ENCODE measurements at regions not wholly inside any gene's neighbourhood (a gene's known extent, or its start where the extent isn't known, plus 50 kb on each side); places are given as distances from the start of the nearest gene placed in this dataset.
"Not testable (repeated sequence)": the region's sequence is repeated elsewhere in the genome, so short reads cannot be mapped to it uniquely, and the experiment has no call there.

DNA sequence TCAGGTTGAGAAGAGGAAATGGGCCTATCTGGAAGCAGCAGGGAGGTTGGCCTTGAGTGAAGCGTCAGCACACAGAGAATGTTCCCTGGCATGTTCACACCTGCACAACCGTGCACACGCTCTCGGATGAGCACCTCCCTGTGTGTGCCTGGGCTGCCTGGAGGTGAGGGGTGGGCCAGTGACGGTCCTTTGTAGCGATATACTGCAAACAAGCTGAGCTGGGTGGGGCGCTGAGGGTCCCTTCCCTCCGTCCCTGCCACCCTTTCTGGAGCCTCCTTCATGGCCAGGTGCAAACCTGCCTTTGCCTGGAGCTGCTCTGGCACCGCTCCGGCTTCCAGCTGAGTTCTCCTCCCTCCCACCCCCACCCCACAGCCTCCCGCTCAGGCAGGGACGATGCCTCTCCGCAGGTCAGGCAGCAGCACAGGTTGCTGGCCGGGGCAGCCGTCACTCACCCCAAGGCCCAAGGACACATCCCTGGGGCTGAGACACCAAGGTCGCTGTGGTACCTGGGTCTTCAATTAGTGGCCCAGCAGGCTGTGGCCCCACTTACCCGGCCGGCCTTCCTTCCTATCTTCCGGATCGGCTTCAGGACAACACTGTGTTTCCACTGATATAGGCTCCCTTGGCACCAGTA, 111.6 kb downstream of the ERMARD start:
- DNase-seq (ENCODE audit: low read depth in 2 of 2): no peak

GRCh38 chr6:169862043-169862891, 110.8 kb downstream of the ERMARD start:
- no peak for DNase-seq (ENCODE audit: low read depth in 2 of 2)

GRCh38 chr6:169861431-169862042, 110.1 kb downstream of the ERMARD start:
- DNase-seq (ENCODE audit: low read depth in 2 of 2): no peak

GRCh38 chr6:169859978-169860703, 108.7 kb downstream of the ERMARD start:
- DNase-seq (ENCODE audit: low read depth in 2 of 2): no peak

GRCh38 chr6:169859401-169859977, 108.1 kb downstream of the ERMARD start:
- DNase-seq (ENCODE audit: low read depth in 2 of 2): no peak

- no peak for DNase-seq (ENCODE audit: low read depth in 2 of 2)
Measured at GRCh38 chr6:169858935-169859351, 107.5 kb downstream of the ERMARD start.

DNA sequence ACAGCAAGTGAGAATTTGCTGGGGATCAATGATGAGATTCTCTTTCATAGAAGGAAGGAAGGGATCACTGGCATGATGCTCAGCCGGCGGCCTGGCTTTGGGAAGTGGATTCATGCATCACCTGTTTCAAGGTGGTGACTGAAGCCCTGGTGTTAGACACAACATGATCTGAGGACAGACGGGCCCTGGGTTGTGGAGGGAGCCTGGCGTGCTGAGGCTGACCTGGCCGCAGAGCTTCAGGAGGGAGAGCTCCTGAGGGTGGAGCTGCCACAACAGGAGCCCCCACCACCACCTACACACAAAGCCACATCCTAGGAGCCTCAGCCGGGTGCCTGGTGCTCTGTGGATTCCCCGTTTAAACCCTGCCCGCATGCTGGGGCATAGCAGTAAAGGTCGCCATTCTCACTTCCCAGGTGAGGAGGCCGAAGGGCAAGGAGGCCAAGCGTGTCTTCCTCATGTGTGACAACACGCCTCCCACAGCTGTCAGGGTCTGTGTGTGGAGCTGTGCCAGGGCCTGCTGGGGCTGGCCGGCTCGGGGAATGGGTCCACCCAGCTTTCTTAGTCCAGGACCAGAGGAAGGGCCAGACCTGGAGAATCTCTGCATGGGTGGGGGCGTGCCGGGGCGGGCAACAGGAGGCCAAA, 107.0 kb downstream of the ERMARD start:
- no peak for DNase-seq (ENCODE audit: low read depth in 2 of 2)

GRCh38 chr6:169857343-169858292, 106.2 kb downstream of the ERMARD start:
- DNase-seq (ENCODE audit: low read depth in 2 of 2): no peak

DNA sequence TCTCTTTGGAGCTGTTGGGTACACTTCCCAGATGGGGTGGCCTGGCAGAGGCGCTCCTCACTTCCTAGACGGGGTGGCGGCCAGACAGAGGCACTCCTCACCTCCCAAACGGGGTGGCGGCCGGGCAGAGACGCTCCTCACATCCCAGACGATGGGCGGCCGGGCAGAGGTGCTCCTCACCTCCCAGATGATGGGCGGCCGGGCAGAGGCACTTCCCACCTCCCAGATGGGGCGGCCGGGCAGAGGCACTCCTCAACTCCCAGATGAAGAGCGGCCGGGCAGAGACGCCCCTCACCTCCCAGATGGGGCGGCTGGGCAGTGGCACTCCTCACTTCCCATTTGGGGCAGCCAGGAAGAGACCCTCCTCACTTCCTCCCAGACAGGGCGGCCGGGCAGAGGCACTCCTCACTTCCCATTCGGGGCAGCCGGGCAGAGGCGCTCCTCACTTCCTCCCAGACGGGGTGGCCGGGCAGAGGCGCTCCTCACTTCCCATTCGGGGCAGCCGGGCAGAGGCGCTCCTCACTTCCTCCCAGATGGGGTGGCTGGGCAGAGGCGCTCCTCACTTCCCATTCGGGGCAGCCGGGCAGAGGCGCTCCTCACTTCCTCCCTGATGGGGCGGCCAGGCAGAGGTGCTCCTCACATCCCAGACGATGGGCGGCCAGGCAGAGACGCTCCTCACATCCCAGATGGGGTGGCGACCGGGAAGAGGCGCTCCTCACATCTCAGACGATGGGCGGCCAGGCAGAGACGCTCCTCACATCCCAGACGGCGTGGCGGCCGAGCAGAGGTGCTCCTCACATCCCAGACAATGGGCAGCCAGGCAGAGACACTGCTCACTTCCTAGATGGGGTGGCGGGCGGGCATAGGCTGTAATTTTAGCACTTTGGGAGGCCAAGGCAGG, 105.3 kb downstream of the ERMARD start:
- DNase-seq (ENCODE audit: low read depth in 2 of 2): not testable (repeated sequence)

DNA sequence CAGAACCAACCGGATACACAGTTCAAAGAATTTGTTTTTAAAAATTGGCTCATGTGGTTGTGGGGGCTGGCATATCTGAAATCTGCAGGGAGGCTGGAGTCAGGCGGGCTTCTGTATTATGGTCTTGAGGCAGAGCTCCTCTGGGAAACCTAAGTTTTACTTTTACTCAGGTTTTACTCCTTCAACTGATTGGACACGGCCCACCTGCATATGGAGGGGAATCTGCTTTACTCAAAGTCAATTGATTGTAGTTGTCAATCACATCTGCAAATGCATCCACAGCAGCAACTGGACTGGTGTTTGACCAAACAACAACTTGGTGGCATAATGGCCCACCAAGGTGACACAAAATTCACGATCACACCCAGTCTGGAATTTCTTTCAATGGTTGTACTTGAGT, 103.4 kb downstream of the ERMARD start:
- no peak for DNase-seq (ENCODE audit: low read depth in 2 of 2)

GRCh38 chr6:169854083-169854725, 102.8 kb downstream of the ERMARD start:
- DNase-seq (ENCODE audit: low read depth in 2 of 2): no peak

DNA sequence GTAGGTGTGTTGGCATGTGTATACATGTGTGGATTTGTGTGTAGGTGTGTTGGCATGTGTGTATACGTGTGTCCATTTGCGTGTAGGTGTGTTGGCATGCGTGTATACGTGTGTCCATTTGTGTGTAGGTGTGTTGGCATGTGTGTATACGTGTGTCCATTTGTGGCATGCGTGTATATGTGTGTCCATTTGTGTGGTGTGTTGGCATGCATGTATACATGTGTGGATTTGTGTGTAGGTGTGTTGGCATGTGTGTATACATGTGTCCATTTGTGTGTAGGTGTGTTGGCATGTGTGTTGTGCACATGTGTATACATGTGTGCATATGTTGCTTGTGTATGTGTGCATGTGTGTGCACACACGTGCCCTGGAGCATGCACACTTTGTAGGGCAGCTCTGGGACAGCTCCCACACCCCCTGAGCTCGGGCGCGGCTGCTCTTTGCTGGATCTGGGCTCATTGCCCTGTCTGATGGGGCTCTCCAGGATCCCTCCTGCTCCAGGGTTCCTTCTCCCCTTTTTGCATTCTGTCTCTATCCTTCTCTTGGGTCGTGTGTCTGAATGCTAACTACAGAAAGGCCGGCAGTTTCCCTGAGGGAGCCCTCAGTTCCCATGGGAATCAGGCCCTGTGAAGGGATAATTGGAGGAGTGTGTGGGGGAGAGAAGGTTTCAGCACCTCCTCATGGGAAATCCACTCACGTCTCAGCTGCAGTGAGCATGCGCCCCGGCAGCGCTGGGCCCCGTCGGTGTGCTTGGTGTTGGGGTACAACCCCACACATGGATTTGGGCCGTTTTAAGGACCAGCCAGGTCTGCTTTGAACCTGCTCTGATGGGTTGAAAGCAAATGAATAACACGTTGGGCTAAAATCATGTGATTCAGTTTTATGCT, 102.0 kb downstream of the ERMARD start:
- DNase-seq (ENCODE audit: low read depth in 2 of 2): no peak

DNA sequence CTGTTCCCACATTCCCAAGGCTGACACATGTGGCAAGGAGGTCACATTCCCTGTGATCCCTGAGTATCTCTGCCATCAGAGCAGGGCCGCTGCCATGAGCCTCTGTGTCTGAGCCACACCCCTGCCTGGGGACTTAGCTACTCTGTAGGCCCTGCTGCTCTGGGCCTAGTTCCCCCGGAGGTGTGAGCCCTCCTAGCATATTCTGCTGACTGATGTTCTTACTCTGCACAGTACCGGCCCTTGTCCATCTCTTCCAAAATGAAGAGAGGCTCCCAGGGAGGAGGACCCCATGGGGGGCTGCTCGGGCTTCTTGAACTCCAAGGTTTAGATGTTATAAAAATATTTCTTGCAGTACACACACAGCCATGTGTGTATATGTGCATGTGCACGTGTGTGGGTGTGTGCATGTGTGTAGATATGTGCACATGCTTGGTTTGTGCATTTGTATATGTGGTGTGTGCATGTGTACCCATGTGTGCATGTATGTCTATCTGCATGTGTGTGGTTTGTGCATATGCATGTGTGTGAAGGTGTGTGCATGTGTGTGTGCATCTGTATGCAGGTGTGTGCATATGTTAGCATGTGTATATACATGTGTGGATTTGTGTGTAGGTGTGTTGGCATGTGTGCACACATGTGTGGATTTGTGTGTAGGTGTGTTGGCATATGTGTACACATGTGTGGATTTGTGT, 101.2 kb downstream of the ERMARD start:
- DNase-seq (ENCODE audit: low read depth in 2 of 2): no peak

DNA sequence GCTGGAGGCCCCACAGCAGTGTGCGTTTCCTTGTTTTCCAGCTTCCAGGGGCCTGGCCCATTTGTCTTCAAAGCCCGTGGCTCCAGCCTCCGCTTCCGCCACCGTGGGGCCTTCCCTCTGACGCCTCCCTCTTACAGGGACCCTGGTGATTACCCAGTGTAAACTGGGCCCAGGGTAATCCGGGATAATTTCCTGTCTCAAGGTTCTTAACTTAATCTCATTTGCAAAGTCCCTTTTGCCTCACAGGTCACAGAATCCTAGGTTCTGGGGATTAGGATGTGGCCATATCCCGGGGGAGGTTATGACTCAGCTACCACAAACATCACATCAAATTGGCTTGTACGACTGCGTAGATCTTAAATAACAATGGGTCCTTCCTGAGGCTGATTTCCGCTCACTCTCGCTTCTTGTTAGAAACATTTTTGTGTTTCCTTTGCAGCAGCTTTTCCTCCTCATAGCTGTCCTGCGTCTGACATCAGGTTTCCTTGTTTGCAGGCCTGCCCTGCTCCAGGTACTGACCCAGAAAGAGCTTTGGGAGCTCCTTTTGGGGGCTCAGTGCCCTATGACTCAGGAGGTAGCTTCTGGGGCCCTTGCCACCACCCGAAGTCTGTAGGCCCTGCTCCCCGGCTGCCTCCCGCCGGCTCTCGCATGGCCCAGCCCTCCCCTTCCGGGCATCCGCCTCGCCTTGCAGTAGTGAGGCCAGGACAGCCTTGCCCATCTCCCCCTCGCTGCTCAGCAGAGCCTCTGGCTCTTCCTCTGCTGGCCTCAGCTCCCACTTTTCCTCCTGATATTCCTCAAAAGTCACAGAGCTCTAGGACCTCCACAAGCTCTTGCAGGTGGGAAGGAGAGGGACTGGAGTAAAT, 100.5 kb downstream of the ERMARD start:
- DNase-seq (ENCODE audit: low read depth in 2 of 2): no peak

DNA sequence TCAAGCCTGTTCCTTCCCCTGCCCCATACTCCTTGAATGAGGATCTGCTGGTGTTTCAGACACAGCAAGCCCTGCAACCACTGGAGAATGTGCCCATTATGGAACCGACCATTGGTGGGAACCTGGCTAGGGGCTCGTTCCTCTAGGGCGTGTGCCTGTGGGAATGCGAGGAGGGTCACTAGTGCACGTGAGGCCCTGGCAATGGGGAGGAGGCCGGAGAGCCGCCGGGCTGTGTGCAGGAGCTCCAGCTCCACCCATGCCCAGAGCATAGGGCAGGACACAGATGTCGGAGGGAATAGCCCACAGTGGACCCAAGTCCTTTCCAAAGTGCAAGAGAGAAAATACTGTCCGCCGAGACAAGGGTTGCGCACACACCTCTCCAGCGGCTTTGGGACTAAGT, 99.3 kb downstream of the ERMARD start:
- no peak for DNase-seq (ENCODE audit: low read depth in 2 of 2)

GRCh38 chr6:169850154-169850553, 98.7 kb downstream of the ERMARD start:
- DNase-seq (ENCODE audit: low read depth in 2 of 2): no peak
